Smooth muscle cell of the brain vasculature (primary cell): ENCODE measurements at regions not wholly inside any gene's neighbourhood (a gene's known extent, or its start where the extent isn't known, plus 50 kb on each side); places are given as distances from the start of the nearest gene placed in this dataset.

Source experiments
- DNase-seq: peaks from one replicate; pipeline ENCODE4 v3.0.0-alpha.2; 2012; ENCODE audit warnings: low read depth, low spot score

GRCh38 chr17:73982871-73983270, 220.6 kb upstream of the RPL38 start:
- no peak for DNase-seq

GRCh38 chr17:73983621-73984400, 219.7 kb upstream of the RPL38 start:
- DNase-seq = no peak

GRCh38 chr17:73984941-73985340, 218.5 kb upstream of the RPL38 start:
- DNase-seq = no peak

GRCh38 chr17:73985466-73986015, 217.9 kb upstream of the RPL38 start:
- DNase-seq = no peak

GRCh38 chr17:73986641-73987177, 216.8 kb upstream of the RPL38 start:
- no peak for DNase-seq

- DNase-seq = no peak
Observed at GRCh38 chr17:73987395-73987794, 216.1 kb upstream of the RPL38 start.

GRCh38 chr17:73987845-73988509, 215.5 kb upstream of the RPL38 start:
- DNase-seq = no peak

GRCh38 chr17:73989671-73990070, 213.8 kb upstream of the RPL38 start:
- no peak for DNase-seq

- DNase-seq = no peak
Observed at GRCh38 chr17:73990290-73990689, 213.2 kb upstream of the RPL38 start.

GRCh38 chr17:73991260-73991659, 212.2 kb upstream of the RPL38 start:
- DNase-seq = no peak

- DNase-seq = no peak
Observed at GRCh38 chr17:73994946-73995345, 208.5 kb upstream of the RPL38 start.

- DNase-seq = no peak
Observed at GRCh38 chr17:73997059-73997458, 206.4 kb upstream of the RPL38 start.

- no peak for DNase-seq
Observed at GRCh38 chr17:73998249-73998648, 205.2 kb upstream of the RPL38 start.

GRCh38 chr17:73998653-73999645, 204.5 kb upstream of the RPL38 start:
- no peak for DNase-seq

GRCh38 chr17:74001145-74001544, 202.3 kb upstream of the RPL38 start:
- no peak for DNase-seq

GRCh38 chr17:74002241-74002640, 201.2 kb upstream of the RPL38 start:
- DNase-seq = no peak

- no peak for DNase-seq
Observed at GRCh38 chr17:74004056-74004455, 199.4 kb upstream of the RPL38 start.

GRCh38 chr17:74005790-74006189, 197.7 kb upstream of the RPL38 start:
- DNase-seq = no peak

GRCh38 chr17:74006371-74006770, 197.1 kb upstream of the RPL38 start:
- no peak for DNase-seq

GRCh38 chr17:74008196-74008595, 195.3 kb upstream of the RPL38 start:
- no peak for DNase-seq

GRCh38 chr17:74009056-74009625, 194.3 kb upstream of the RPL38 start:
- no peak for DNase-seq
